ENCODE measurements at regions not wholly inside any gene's neighbourhood (a gene's known extent, or its start where the extent isn't known, plus 50 kb on each side); places are given as distances from the start of the nearest gene placed in this dataset.
A peak's percentile ranks its signal among the peaks of the same experiment; 100 is the strongest.

DNA sequence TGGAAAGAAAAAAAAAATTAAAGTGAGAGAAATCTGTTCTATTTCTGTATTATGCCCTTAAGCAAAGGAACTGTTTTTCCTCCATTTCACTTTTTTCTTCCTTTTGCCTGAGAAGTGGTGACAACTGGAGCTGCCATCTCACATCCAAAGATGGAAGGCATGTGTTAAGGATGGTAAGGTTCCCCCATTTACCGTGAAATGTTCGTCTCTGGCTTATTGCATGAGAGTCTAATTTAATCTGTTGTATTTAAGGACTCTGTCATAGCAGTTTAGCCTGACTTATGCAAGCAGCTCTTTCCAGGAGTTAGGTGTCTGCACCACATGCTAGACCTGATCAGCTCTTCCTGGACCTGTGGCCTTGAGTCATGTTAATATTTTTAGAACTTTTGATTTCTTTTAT, 389.5 kb upstream of the MAP3K7 start:
- DNase-seq: no peak

DNA sequence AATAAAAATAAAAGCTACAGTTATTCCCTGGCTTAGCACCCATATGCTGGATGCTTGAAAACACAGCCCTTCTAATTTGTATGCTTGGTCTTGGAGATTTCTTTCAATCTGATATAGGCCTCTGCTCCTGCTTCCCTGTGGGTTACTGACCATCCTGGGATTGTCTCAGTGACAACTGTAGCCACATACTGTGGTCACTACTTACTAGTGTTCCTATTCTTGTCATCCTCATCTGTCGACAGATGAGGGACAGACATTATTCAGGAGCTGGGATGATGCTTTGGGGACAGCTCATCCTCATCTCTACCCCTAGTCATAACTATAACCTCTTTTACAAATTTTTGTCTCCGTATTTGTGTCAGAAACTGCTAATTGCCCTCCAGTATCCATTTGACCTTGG, 388.9 kb upstream of the MAP3K7 start:
- no peak for DNase-seq

GRCh38 chr6:90973188-90973587, 386.3 kb upstream of the MAP3K7 start:
- DNase-seq: no peak

DNA sequence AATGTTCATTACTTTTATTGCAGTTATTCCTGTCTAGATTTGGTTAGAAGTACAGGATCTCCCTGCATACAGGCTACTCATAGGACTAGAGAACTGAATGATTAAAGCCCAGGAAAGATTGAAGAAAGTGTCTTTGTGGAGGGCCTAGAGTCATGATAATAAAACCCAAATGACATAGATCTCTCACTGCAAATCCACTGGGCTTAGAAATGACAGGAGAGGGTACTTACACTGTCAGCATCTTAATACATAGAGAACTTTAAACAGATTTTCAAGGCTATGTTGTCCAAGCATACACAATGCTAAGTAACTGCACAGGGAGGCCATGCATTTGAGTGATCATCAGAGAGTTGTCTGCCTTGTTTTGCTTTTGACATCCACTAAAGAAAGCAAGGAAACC, 383.8 kb upstream of the MAP3K7 start:
- no peak for DNase-seq

- no peak for DNase-seq
Measured at GRCh38 chr6:90967471-90967870, 380.6 kb upstream of the MAP3K7 start.

DNA sequence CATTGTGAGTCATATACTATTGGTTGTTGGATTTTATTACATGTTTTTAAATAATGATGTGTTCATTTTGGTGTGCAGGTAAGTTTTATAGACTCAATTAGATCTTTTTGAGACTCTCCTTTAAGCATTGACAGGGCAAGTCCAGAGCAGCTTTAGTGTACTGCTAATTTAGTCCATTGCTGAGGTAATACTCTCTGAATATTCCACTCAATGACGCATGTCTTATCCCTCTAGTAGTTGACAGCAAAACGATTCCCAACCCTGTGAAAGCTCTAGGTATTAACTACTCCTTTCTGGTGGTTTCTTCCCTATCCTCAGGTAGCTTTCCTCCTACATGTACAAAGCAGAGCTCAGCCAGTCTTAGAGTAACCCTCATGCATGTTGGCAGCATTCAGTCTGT, 373.5 kb upstream of the MAP3K7 start:
- DNase-seq: no peak

GRCh38 chr6:90955246-90955645, 368.4 kb upstream of the MAP3K7 start:
- no peak for DNase-seq

DNA sequence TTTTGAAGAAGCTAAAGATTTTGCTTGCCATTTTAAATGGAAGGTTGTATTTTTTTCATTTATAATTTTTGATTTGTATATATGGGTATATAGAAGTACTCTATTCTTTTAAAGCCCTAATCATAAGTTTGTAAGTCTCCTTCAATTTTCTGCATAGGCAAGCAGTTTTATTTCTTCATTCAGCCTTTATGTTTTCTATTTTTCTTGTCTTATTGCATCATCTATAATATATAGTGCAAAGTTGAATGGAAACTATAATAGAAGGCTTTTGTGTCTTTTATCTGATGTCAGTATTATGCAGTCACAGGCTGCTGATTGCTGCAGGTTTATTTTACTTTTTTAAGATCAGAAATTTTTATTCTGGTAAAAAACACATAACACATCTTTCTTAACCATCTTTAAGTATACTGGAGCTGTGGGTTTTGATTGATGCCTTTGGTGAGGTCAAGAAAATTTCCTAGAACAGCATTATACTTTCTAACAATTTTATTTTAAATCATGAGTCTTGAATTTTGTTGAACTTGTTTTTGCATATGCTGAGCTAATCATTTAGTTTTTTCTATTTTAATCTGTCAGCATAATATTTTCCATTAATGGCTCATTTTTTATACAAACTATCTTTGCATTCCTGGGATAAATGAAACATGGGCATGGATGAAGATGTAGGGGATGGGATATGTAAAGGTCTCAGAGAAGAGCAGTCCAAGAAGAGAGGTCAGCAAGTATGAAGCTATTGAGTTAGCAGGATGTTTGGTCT, 366.7 kb upstream of the MAP3K7 start:
- no peak for DNase-seq

DNA sequence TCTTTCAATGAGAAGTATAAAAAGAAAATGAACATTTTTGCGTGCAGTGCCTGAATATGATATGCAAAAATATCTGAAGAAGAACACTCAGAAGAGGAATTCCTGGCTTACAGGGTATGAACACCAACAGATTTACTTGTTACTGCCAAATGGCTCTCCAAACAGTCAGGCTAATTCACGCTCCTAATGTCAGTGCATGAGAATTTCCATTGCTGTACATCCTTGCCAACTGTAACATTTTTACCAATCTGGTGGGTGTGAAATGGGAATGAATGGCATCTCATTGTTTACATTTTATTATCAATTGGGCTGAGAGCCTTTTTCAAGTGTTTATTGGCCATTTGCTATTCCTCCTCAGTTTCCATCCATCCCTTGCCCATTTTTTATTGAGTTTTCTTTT, 365.3 kb upstream of the MAP3K7 start:
- DNase-seq: no peak

DNA sequence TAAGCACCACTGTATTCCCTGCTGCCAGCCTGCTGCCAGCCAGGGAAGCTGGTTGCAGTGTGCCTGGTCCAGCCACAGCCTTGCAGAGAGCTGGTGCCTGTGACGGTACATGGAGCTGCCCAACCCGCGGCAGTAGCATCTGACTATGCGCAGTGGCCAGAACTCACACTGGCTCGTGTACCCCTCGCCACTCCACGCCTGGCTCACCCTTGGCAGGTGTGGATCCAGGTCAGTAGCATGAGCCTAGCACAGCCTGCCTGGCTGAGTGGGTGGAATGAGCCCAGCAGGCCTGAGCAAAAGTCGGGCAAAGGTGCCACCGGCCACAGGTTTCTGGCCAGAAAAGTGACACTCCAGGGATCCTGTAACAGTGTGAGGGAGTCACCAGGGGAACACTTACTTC, 361.7 kb upstream of the MAP3K7 start:
- DNase-seq: no peak

GRCh38 chr6:90947184-90948064, 360.6 kb upstream of the MAP3K7 start:
- DNase-seq: no peak

GRCh38 chr6:90941885-90942284, 355.0 kb upstream of the MAP3K7 start:
- DNase-seq: no peak

GRCh38 chr6:90940812-90941481, 354.1 kb upstream of the MAP3K7 start:
- peak; percentile 15 for DNase-seq

DNA sequence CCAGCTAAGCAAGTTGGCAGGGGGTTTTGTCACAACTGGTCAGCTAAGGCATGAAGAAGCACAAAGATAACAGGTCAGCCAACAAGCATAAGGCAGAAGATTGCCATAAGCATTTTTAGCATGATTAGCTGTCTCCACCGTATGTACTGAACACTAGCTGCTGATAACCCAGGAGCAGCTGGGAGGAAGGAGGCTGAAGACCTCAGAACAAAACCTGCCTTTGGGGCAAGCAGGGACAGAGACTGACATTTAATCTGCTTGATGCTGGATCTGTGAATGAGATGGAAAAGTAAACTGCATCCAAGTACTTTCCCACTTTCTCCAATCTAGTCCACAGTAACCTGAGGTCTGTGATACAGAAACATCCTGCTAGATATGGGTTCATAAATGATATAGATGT, 353.0 kb upstream of the MAP3K7 start:
- DNase-seq: no peak

DNA sequence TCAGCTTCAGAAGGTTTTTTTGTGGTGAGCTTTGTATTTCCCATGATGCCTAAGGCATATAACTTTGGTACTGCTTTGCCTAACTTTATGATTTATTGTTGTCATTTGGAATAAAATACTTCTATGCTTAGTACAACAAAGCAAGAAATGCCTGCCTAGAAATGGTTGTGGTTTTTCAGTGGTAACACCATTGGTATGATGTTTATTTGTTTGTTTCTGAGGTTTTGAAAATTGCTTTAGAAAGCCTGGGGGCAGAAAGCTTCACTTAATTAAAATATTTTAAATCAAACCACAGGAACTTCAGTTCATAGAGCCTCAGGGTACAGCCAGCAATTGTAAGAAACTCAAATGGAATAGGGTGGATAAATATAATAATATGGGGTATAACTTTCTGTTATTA, 351.2 kb upstream of the MAP3K7 start:
- DNase-seq: no peak

- DNase-seq: no peak
Measured at GRCh38 chr6:90936286-90936685, 349.4 kb upstream of the MAP3K7 start.

DNA sequence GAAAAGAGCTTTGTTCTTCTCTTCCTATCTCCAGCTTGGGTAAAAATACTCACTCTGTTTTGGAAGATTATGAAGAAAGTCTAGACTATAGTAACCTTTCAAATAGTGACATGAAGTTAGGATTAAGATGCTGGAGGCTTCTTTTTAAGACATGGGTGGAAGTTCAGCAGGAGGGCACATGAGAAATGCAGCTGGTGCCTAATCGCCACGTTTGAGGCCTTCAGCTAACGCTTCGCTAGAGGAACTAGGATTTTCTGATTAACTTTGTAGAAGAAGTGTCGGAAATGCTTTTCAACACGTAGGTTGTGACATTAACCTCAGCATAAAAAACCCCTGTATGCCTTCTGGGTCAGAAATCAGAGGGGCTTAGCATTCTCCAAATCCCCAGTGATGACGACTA, 348.1 kb upstream of the MAP3K7 start:
- DNase-seq: no peak

- no peak for DNase-seq
Measured at GRCh38 chr6:90934081-90934480, 347.2 kb upstream of the MAP3K7 start.

DNA sequence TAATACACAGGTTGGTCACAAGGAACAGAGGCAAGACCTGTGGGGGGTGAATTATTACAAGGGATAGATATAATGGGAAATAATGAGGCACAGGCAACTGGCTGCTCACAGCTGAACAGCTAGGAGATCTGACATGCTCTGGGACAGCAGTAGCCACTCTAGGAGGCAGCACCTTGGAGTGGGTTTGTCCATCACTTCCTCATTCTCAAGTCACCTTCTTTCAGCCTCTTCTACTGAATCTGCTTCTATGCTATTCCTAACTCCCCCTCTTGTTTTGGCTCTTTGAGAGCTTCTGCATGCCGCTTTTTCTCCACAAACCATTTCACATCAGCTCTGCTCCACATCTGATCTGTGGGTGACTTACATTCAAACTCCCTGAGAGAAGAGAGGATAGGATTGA, 345.5 kb upstream of the MAP3K7 start:
- DNase-seq: no peak

DNA sequence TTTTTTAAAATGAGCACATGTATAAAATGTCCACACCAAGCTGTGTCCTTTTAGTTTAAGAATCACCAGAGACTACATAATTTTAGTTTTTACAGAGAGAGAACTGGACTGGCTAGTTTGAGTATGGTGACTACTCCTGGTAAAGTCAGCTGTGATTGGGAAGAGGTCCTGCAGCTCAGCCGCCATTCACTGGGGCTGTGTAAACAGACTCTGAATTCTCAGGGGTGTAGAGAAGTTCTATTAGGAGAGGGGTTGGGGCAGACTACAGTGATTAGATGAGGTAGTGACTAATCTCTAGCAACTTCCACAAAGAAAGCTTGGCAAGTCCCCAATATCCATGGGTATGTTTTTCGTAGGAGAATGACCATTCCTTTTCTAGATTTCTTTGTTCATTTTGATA, 341.2 kb upstream of the MAP3K7 start:
- no peak for DNase-seq

GRCh38 chr6:90925726-90926125, 338.9 kb upstream of the MAP3K7 start:
- no peak for DNase-seq

DNA sequence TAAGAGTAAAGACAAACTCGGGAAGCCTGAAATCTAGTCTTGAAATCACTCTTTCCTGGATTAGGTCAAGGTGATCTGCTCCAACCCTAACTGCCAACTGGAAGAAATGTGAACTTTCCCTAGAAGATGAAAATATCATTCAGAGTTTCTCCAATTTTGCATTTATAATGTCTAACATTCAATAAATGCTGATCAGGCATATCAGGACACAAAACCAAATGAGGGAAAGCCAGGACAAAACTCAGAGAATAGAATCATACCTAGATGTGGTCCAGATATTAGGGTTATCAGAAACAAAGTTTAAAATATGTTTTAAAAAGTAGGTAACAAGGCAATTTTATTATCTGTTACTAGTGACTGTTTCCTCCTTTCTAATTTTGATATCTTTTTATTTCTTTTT, 335.5 kb upstream of the MAP3K7 start:
- no peak for DNase-seq

GRCh38 chr6:90918361-90918760, 331.5 kb upstream of the MAP3K7 start:
- no peak for DNase-seq

DNA sequence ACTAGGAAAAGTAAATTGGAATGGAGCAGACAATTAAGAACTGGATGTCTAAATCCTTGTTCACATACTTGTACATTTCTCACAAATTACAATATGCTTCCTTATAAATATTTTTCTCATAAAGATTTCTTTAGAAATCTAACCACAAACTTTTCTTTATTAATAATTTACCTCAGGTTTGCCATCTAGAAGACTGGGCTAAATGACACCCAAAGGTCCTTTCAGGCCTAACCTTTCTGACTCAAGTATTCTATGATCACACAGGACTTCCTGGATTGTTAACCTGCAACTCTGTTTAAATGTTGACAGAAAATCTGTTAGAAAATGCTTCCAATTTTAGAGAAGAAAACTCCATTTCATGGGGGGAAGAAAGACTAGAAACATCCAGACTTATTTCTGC, 330.5 kb upstream of the MAP3K7 start:
- DNase-seq: no peak
